GM12865 (cell line): ENCODE measurements at regions not wholly inside any gene's neighbourhood (a gene's known extent, or its start where the extent isn't known, plus 50 kb on each side); places are given as distances from the start of the nearest gene placed in this dataset.

Experiments used
- DNase-seq: peaks from one replicate; pipeline ENCODE4 v3.0.0; 2010; ENCODE audit warnings: low read depth
- H3K4me3 ChIP-seq: 2 replicates; pipeline ENCODE4 v1.5.1; 2011; ENCODE audit warnings: mild to moderate bottlenecking, low read depth, low read length, control low read depth
- TF ChIP-seq, protein P1 (sequence below): IDR thresholded peaks from 2 replicates; pipeline ENCODE4 v1.5.1; 2011; ENCODE audit warnings: low read length, control low read depth, low read depth, inconsistent platforms; ENCODE audit not compliant: insufficient read depth; ENCODE audit errors: missing control alignments

DNA sequence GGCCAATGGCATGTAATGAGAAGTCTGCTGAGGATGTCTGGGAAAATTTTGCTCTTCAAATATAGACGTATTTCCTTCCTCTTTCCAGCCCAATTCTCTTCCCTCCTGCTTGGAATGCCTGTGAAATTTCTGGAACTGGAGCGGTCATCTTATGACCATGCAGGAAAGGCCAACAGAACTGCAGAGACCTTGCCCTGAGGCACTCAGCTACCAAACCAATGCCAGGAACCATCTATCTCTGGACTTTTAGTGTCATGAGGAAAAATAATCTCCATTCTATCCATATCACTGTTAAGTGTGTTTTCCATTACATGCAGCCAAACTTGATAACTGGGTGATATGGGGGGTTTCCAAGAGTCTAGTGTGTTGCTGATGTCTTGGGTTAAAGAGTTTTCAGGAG is 363.7 kb downstream of the SLC4A3 start:
- TF ChIP-seq, protein P1, sequence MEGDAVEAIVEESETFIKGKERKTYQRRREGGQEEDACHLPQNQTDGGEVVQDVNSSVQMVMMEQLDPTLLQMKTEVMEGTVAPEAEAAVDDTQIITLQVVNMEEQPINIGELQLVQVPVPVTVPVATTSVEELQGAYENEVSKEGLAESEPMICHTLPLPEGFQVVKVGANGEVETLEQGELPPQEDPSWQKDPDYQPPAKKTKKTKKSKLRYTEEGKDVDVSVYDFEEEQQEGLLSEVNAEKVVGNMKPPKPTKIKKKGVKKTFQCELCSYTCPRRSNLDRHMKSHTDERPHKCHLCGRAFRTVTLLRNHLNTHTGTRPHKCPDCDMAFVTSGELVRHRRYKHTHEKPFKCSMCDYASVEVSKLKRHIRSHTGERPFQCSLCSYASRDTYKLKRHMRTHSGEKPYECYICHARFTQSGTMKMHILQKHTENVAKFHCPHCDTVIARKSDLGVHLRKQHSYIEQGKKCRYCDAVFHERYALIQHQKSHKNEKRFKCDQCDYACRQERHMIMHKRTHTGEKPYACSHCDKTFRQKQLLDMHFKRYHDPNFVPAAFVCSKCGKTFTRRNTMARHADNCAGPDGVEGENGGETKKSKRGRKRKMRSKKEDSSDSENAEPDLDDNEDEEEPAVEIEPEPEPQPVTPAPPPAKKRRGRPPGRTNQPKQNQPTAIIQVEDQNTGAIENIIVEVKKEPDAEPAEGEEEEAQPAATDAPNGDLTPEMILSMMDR, result no peak
- no peak overlapping the region for H3K4me3 ChIP-seq
- DNase-seq, result no peak

DNA sequence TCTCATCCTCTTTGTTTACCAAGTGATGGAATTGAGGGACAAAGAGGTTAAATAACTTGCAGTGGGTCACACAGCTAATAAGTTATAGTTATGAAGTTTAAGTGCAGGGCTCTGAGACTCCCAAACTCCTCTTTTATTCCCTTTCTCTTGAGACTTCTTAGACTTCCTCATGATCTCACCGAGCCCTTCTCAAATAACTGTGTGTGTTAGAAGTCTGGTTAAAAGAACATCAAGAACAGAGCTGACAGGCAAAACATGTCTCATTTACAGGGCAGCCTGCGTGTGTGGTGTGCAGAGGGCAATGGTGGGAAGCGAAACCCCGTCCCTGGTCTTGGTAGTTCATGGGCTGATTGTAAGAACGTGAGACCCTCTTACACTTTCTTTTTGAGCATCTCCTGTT is 368.0 kb downstream of the SLC4A3 start:
- no peak for DNase-seq
- no peak overlapping the region for H3K4me3 ChIP-seq
- TF ChIP-seq, protein P1, result no peak

GRCh38 chr2:219995991-219996765 is 368.7 kb downstream of the SLC4A3 start:
- DNase-seq, result no peak
- no peak overlapping the region for H3K4me3 ChIP-seq
- TF ChIP-seq, protein P1, result no peak

DNA sequence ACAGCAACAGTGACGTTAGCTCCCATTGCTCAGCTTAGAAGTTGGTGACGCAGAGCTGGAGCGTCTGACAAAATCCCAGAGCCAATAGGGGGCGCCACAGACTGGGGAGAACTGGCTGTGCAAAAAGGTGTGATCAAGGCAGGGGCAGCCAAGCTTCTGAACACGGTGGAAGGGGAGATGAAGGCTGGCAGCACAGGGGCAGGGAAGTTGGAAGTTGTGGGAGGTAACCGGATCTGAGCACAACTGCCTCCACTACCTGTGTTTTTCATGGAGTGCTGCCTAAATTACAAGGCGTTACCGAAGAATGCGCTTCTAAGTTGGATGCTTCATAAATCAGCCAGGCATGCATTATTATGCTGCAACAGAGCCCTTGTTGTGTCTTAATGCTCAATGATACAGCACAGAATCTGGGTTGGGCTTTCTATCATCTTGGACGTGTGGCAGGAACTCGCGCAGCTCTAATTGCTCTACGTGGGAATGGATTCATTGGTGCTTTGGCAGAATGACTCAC is 370.0 kb downstream of the SLC4A3 start:
- peak; percentile 23 for DNase-seq
- no peak overlapping the region for H3K4me3 ChIP-seq
- TF ChIP-seq, protein P1, result peak; percentile 32

DNA sequence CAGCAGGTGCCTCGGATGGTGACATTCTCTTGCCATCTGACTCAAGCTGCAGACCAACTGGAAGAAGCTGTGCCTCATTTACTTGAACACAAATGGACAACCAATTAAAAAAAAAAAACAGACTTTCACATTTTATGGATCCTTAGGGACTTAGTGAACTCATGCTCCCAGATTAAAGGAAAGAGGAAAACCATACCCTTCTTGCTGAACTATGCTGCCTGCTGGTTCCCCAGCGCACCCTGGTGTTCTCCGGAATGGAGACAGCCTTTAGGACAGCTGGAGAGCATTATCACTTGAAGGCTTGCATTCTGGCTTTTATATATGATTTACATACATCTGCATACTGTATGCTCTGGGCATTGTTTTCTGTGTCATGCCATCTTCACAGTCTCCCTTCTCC is 370.7 kb downstream of the SLC4A3 start:
- H3K4me3 ChIP-seq, result no peak overlapping the region
- TF ChIP-seq, protein P1, result no peak
- DNase-seq, result no peak

DNA sequence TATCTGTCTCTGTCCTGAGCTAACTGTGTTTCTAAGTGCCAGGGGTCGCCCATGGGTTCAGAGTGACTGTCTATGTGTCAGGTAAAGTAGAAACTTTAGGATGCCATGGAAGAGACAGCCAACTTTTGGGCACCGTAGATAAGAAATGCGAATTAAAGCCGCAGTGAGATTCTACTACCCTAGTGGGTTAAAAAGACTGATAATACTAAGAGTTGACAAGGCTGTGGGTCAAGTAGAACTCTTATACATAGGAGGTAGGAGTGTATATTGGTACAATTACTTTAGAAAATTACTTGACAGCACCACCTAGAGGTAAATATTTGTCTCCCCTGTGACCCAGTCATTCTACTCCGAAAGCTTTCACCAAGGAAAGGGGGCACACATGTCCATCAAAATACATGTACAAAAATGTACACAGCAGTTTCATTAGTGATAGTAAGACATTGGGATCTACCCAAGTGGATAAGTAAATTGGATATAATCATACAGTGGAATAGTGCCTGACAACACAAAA is 371.3 kb downstream of the SLC4A3 start:
- TF ChIP-seq, protein P1, result peak; percentile 8
- no peak overlapping the region for H3K4me3 ChIP-seq
- DNase-seq, result no peak
